Activated CD4-positive, alpha-beta T cell treated with anti-CD3 and anti-CD28 coated beads, Interleukin-2, amount 50 U/mL, for 48 hours (primary cell): ENCODE measurements at regions not wholly inside any gene's neighbourhood (a gene's known extent, or its start where the extent isn't known, plus 50 kb on each side); places are given as distances from the start of the nearest gene placed in this dataset.

Experiments
- DNase-seq, 2 experiments: peaks; one replicate each; pipeline ENCODE4 v3.0.0-alpha.2; 2020

DNA sequence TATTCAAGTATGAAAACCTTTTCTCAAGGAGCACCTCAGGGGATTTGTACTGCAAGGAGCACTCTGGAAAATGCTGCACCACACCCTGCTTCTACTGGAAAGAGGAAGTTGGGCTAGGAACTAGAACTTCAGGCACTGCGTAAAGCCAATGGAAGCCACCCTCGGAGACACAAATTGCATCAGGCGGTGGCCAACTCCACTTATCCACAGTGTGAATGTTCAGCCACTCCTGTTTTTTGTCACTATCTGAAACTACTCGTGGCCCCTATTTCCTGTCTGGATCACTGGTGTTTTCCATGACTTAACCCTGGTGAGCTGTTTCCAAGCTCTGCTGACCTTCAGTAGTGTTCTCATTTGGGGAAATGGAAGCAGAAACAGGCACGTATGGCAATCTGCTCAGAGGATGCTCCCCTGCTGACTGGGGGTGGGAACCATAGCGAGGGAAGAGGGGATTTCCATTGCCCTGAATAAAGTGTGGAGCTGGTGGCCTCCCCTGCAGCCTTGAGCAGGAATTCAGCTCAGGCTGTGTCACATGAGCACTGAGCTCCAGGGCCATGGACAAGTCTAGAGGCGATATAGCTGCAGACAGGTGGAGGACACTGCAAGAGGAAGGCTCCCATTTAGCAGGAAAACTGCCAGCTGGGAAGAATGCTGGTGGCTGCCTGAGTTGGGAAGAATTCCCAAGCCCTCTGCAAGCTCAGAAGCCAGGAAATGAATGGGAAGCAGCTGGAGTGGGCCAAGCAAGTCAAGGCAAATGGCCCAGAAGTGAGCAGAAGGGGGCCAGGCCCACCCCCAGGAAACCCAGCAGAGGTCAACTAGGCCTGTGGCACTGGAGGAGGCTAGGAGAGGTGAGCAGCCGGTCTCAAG lies 50.5 kb upstream of the RAP1B start:
- no peak for DNase-seq

DNA sequence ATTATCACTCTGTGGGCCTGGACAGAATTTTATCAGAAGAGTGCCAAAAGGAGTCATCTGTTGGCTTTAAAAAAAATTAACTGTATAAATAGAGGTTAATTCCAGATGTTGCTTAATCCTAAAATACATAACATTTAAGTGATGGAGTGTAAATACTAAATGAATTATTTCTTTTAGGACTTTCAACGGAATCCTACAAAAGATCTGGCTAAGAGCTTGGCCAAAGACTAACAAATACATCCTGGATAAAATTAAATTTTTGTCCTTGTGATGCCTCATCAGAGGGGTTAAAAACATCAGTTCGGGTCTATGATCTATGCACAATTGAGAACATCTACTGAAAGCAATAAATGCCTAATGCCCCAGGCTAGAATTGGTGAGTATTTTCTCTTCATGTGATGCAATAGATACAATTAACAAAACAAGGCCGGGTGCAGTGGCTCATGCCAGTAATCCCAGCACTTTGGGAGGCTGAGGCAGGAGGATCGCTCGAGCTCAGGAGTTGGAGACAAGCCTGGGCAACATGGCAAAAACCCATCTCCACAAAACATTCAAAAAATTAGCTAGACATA lies 49.8 kb upstream of the RAP1B start:
- no peak for DNase-seq
